ENCODE measurements at regions not wholly inside any gene's neighbourhood (a gene's known extent, or its start where the extent isn't known, plus 50 kb on each side); places are given as distances from the start of the nearest gene placed in this dataset.
A peak's percentile ranks its signal among the peaks of the same experiment; 100 is the strongest.

DNA sequence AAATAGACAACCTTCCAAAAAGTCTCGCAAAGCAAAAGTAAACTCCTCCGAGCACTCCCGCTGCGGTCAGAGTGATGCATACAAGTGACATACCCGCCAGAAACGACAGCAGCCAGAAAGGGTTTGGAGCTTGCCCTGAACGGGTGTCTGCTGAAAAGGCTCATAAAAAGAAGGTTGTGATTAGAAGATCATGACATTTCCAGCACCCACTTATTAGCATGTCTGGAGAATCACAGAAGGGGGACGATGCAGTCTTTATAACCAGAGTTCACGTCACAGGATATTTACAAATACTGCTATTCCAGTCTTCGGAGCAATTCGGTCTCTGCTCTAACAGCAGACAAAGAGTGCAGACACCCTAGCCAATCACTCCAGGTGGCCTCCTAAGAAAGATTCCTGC, 59.1 kb upstream of the FRMD4B start:
- H3K4me3 ChIP-seq (ENCODE audit: low read depth, low read length) = no peak overlapping the region
- TF ChIP-seq, protein P1, sequence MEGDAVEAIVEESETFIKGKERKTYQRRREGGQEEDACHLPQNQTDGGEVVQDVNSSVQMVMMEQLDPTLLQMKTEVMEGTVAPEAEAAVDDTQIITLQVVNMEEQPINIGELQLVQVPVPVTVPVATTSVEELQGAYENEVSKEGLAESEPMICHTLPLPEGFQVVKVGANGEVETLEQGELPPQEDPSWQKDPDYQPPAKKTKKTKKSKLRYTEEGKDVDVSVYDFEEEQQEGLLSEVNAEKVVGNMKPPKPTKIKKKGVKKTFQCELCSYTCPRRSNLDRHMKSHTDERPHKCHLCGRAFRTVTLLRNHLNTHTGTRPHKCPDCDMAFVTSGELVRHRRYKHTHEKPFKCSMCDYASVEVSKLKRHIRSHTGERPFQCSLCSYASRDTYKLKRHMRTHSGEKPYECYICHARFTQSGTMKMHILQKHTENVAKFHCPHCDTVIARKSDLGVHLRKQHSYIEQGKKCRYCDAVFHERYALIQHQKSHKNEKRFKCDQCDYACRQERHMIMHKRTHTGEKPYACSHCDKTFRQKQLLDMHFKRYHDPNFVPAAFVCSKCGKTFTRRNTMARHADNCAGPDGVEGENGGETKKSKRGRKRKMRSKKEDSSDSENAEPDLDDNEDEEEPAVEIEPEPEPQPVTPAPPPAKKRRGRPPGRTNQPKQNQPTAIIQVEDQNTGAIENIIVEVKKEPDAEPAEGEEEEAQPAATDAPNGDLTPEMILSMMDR (IDR thresholded peaks at IDR 0.05; ENCODE audit: borderline replicate concordance, insufficient read depth, low read depth, low read length) = no peak

DNA sequence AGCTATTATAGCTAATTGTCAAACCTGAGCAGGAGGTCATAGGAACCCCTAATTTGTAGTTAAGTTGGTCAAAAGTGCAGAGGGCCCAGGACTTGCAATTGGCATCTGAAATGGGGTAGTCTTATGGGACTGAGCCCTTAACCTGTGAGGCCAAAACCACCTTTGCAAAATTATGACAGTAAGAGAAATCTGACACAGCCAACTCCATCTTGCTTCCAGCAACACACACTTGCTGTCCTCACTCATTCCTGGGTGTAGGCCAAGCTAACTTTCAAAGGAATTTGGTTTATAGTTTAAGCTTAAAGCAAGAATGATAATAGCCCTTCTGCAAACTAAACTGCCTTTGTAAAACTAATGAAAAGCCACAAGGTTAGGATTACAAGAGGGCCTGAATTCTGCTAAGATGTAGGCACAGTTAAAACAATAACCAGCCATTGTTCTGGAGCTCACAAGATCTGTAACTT, 57.6 kb upstream of the FRMD4B start:
- TF ChIP-seq, protein P1 (IDR thresholded peaks at IDR 0.05; ENCODE audit: borderline replicate concordance, insufficient read depth, low read depth, low read length) = no peak
- H3K4me3 ChIP-seq (ENCODE audit: low read depth, low read length) = no peak overlapping the region

DNA sequence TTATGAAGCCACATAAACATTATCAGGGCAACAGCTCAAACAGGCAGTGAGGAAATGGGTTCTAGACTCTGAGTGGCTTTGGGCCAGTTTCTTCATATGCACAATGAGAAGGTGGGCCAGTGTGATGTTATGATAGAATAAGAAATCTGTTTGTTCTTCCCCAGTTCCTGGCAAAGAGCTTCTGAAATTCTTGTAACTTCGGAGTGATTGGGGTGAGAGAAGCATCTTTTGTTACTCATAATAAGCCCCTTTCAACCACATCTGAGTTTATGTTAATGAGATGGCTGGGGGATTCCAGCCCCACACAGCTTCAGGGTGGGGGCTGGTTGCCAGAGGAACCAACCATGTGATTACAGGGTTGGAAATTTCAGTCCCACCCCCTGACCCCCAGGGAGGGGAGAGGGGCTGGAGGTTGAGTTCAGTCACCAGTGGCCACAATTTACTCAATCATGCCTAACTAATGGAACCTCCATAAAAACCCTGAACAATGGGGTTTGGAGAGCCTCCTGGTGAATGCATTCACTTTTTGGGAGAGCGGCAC, 57.0 kb upstream of the FRMD4B start:
- TF ChIP-seq, protein P1 (IDR thresholded peaks at IDR 0.05; ENCODE audit: borderline replicate concordance, insufficient read depth, low read depth, low read length) = no peak
- no peak overlapping the region for H3K4me3 ChIP-seq (ENCODE audit: low read depth, low read length)

DNA sequence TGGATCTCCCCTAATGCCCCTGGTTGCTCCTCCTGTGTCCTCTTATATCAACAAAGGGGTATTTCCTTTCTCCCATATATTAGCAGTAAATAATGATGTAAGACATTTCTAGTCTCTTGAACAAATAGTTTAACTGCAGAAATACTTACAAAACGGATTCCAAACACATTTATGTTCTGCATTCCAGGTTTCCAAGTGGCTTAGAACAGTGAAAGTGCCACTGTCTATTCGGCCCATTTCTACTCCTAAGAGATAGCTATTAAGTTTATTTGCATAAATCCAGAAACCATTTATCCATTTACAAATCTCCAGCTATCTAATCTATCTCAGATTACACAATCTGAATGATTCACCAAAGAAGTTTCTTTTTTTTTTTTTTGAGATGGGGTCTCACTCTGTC, 55.8 kb upstream of the FRMD4B start:
- H3K4me3 ChIP-seq (ENCODE audit: low read depth, low read length) = no peak overlapping the region
- TF ChIP-seq, protein P1 (IDR thresholded peaks at IDR 0.05; ENCODE audit: borderline replicate concordance, insufficient read depth, low read depth, low read length) = no peak

DNA sequence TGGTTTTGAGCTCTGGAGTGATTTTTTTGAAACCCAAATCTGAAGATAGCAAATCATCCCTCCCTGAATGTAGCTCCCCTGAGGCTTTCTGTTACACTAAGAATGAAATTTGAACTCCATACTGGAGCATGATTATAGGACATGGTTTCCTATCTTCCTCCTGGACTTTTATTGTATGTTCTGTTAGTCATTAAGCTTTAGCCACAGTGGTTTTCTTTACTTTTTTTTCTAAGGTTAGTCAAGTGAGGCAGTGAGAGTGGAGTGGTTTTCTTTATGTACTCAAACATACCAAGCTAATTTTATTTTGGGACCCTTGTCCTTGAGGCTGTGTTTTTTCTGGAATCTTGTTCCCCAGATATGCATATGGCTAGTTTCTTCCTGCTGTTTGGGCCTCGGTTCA, 55.2 kb upstream of the FRMD4B start:
- H3K4me3 ChIP-seq (ENCODE audit: low read depth, low read length) = no peak overlapping the region
- TF ChIP-seq, protein P1 (IDR thresholded peaks at IDR 0.05; ENCODE audit: borderline replicate concordance, insufficient read depth, low read depth, low read length) = no peak

DNA sequence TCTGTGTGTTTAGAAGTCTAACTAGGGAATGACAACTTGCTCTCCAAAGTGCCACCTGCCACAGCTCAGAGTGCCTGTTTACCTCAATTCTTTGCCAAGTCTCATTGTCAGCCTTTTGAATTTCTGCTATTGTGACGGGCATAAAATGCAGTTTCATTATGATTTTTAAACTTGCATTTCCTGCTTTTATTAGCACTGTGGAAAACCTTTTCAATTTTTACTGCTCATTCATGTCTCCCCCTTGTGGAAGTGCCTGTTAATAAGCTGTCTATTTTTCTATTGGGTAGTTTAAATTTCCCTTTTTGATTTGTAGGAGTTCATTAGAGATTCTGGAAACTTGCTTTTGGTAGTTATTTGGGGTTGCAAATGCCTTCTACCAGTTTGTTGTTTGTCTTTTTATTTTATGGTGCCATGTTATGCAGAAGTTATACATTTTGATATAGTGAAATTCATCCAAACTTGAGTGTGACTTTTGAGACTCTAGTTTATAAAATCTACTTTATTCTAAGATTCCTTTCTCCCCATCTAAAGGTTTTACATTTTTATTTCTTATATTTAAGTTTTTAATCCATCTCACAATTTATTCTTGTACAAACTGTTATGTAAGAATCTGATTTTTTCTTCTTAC, 53.9 kb upstream of the FRMD4B start:
- no peak overlapping the region for H3K4me3 ChIP-seq (ENCODE audit: low read depth, low read length)
- TF ChIP-seq, protein P1 (IDR thresholded peaks at IDR 0.05; ENCODE audit: borderline replicate concordance, insufficient read depth, low read depth, low read length) = peak; percentile 45; the same call in 1 of the 2 replicates

DNA sequence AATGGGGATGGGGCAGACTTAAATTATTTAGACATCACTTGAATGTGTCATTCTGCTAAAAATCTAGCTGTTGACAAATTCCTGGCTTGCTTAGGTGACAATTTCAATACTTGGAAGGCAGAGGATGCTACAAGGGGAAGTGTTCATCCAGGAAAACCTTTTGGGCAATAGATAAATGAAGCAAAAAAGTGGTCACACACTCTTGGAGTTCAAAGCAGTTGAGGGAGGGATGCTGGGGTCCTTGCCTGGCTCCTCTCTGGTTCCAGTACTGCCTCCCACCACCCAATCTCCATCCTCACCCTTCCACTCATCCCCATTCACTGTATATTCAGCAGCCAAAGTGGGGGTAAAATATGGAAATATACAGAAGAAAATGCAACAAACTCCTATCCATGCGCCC, 52.6 kb upstream of the FRMD4B start:
- TF ChIP-seq, protein P1 (IDR thresholded peaks at IDR 0.05; ENCODE audit: borderline replicate concordance, insufficient read depth, low read depth, low read length) = no peak
- H3K4me3 ChIP-seq (ENCODE audit: low read depth, low read length) = no peak overlapping the region

Data from GM12875 (cell line).